Kidney (tissue), 13 donors: ENCODE measurements at regions not wholly inside any gene's neighbourhood (a gene's known extent, or its start where the extent isn't known, plus 50 kb on each side); places are given as distances from the start of the nearest gene placed in this dataset.

Experiments used
- DNase-seq, 5 donors: peaks; one replicate each; pipeline ENCODE4 v3.0.0-alpha.2; 2013 to 2020
- FAIRE-seq: peaks from 2 replicates; lab custom pipeline; 2012; peaks lifted over from hg19 to GRCh38; lab: Jason Lieb, UNC
- H3K27ac ChIP-seq, 2 donors: one replicate each; pipeline ENCODE4 v1.7.0; 2013; ENCODE audit warnings: low read depth in 2 of 2, low read length in 2 of 2, inconsistent platforms in 1 of 2
- H3K27me3 ChIP-seq: one replicate; pipeline ENCODE4 v1.7.1; 2013; ENCODE audit warnings: low read length, inconsistent platforms; ENCODE audit not compliant: control insufficient read depth, insufficient read depth
- H3K36me3 ChIP-seq, 3 donors: one replicate each; pipeline versions ENCODE4 v1.7.0 to v1.7.1; 2013; ENCODE audit warnings: low read length in 3 of 3, control low read depth in 1 of 3, inconsistent platforms in 1 of 3; ENCODE audit not compliant: insufficient read depth in 3 of 3, control insufficient read depth in 2 of 3
- H3K4me1 ChIP-seq, 3 donors: one replicate each; pipeline versions ENCODE4 v1.7.0 to v1.7.1; 2013; ENCODE audit warnings: low read length in 3 of 3, inconsistent platforms in 1 of 3, low read depth in 1 of 3; ENCODE audit not compliant: control insufficient read depth in 2 of 3, insufficient read depth in 2 of 3
- H3K4me3 ChIP-seq, 3 donors: one replicate each; pipeline versions ENCODE4 v1.7.0 to v1.8.1; 2013; ENCODE audit warnings: low read length in 3 of 3, control low read depth in 1 of 3, inconsistent platforms in 1 of 3
- H3K9ac ChIP-seq, 3 donors: one replicate each; pipeline versions ENCODE4 v1.7.0 to v1.7.1; 2013; ENCODE audit warnings: low read length in 3 of 3, control low read depth in 1 of 3, inconsistent platforms in 1 of 3
- H3K9me3 ChIP-seq, 3 donors: one replicate each; pipeline versions ENCODE4 v1.7.0 to v1.7.1; 2013; ENCODE audit warnings: low read length in 3 of 3, control low read depth in 1 of 3, inconsistent platforms in 1 of 3; ENCODE audit not compliant: control insufficient read depth in 2 of 3, insufficient read depth in 1 of 3
- CTCF ChIP-seq: IDR thresholded peaks from 3 replicates; pipeline ENCODE4 v1.5.1; 2012; ENCODE audit warnings: mild to moderate bottlenecking, moderate library complexity, borderline replicate concordance; ENCODE audit not compliant: insufficient read depth; ENCODE audit errors: extremely low read depth
- intact Hi-C: fragments of 100-400 bp; cut with DNase I; formaldehyde crosslinking; loops from one replicate; pipeline ENCODE4 v1.11.1; 2022
- donor health status: control.
- donor health status: control.
- donor health status: control.
- donor health status: control.
- donor health status: control.
- donor health status: DM: yes; HTN: yes; CAD: no.
- donor health status: Normal renal cell carcinoma (clear cell type).

GRCh38 chr6:153392156-153392555 is 261.1 kb upstream of the RGS17 start:
- no peak for DNase-seq

GRCh38 chr6:153373869-153374268 is 242.8 kb upstream of the RGS17 start:
- FAIRE-seq (peak; percentile 68), DNase-seq (no peak)
- Histone ChIP-seq H3K36me3 (no peaks in the 10 kb centered on the region), H3K27ac (no peak overlapping the region), H3K9ac (no peak overlapping the region), H3K4me3 (no peak overlapping the region), H3K9me3 (no peaks in the 10 kb centered on the region), H3K27me3 (no peaks in the 10 kb centered on the region), H3K4me1 (no peaks in the 10 kb centered on the region)
- no peak for TF ChIP-seq CTCF
- intact Hi-C loops: no loop called here

More at GRCh38 chr6:153392156-153392555, 261.1 kb upstream of the RGS17 start:
- Histone ChIP-seq H3K27ac (no peak overlapping the region), H3K27me3 (no peaks in the 10 kb centered on the region), H3K4me3 (no peak overlapping the region), H3K36me3 (no peaks in the 10 kb centered on the region), H3K9ac (no peak overlapping the region), H3K9me3 (no peaks in the 10 kb centered on the region), H3K4me1 (no peaks in the 10 kb centered on the region)
- no peak for FAIRE-seq
- intact Hi-C loops: no loop called here
- TF ChIP-seq CTCF: no peak

- no peaks in the 10 kb centered on the region for H3K9me3 ChIP-seq
- H3K9ac ChIP-seq: no peak overlapping the region
- no peak for DNase-seq
- no peaks in the 10 kb centered on the region for H3K27me3 ChIP-seq
- no peak for TF ChIP-seq CTCF
- H3K27ac ChIP-seq: no peak overlapping the region
- H3K4me1 ChIP-seq: no peaks in the 10 kb centered on the region
- no peaks in the 10 kb centered on the region for H3K36me3 ChIP-seq
- intact Hi-C loops: no loop called here
- no peak overlapping the region for H3K4me3 ChIP-seq
- FAIRE-seq: no peak
Observed at GRCh38 chr6:153368131-153368530, 237.0 kb upstream of the RGS17 start.

GRCh38 chr6:153367021-153367420 is 235.9 kb upstream of the RGS17 start:
- H3K4me3 ChIP-seq: no peak overlapping the region
- H3K4me1 ChIP-seq: no peaks in the 10 kb centered on the region
- H3K27me3 ChIP-seq: no peaks in the 10 kb centered on the region
- no peak for TF ChIP-seq CTCF
- H3K9ac ChIP-seq: no peak overlapping the region
- H3K9me3 ChIP-seq: no peaks in the 10 kb centered on the region
- DNase-seq (peak in 2 of 5 donors; percentile 34 to 50), FAIRE-seq (no peak)
- no peaks in the 10 kb centered on the region for H3K36me3 ChIP-seq
- H3K27ac ChIP-seq: no peak overlapping the region
- intact Hi-C loops: no loop called here
